WTC11 (cell line): ENCODE measurements at regions not wholly inside any gene's neighbourhood (a gene's known extent, or its start where the extent isn't known, plus 50 kb on each side); places are given as distances from the start of the nearest gene placed in this dataset.

Source experiments
- ATAC-seq: fragments of 200-7000 bp; cut with Tn5 transposase; 2 replicates; pipeline ENCODE4 v1.10.0; 2021; ENCODE audit warnings: mild to moderate bottlenecking, moderate library complexity
- CTCF ChIA-PET: fragments of 300-600 bp; sonication (Branson Sonifier 250); formaldehyde crosslinking; loops from one replicate; lab custom pipeline; 2021; ENCODE audit warnings: antibody characterized with exemption; lab: Charles Lee
- POLR2A ChIA-PET: fragments of 350-600 bp; sonication (Branson Sonifier 250); formaldehyde crosslinking; loops from one replicate; lab custom pipeline; 2021; ENCODE audit warnings: antibody characterized with exemption; lab: Charles Lee
- DNase-seq: peaks from one replicate; pipeline ENCODE4 v3.0.0; 2021; ENCODE audit warnings: low spot score
- H3K27ac Mint-ChIP-seq: 2 replicates; pipeline ENCODE4 v1.8.0; 2021; ENCODE audit warnings: mixed read lengths
- H3K27me3 Mint-ChIP-seq: 2 replicates; pipeline ENCODE4 v1.8.0; 2021; ENCODE audit warnings: low read depth, mild to moderate bottlenecking, moderate library complexity, mixed read lengths
- H3K36me3 Mint-ChIP-seq: 2 replicates; pipeline ENCODE4 v1.8.0; 2021; ENCODE audit warnings: mixed read lengths
- H3K4me1 Mint-ChIP-seq: 2 replicates; pipeline ENCODE4 v1.8.0; 2022; ENCODE audit warnings: mixed read lengths
- H3K4me3 Mint-ChIP-seq: 2 replicates; pipeline ENCODE4 v1.8.0; 2021; ENCODE audit warnings: mild to moderate bottlenecking, moderate library complexity, mixed read lengths
- H3K9me3 Mint-ChIP-seq: 2 replicates; pipeline ENCODE4 v1.8.0; 2021; ENCODE audit warnings: mixed read lengths
- ATF1 ChIP-seq: sonication (generic); formaldehyde crosslinking; IDR thresholded peaks from 2 replicates; pipeline ENCODE4 v1.8.1; 2023; ENCODE audit warnings: mild to moderate bottlenecking, moderate library complexity, missing genetic modification reagents
- CDX4 ChIP-seq: fragments of 250-450 bp; sonication (Bioruptor Pico); IDR thresholded peaks from 2 replicates; pipeline ENCODE4 v1.9.0; 2021; ENCODE audit warnings: moderate library complexity, mild to moderate bottlenecking, inconsistent platforms, borderline replicate concordance
- ELF4 ChIP-seq: sonication (generic); formaldehyde crosslinking; IDR thresholded peaks from 2 replicates; pipeline ENCODE4 v1.8.1; 2022; ENCODE audit warnings: low read depth, mild to moderate bottlenecking, moderate library complexity, missing genetic modification reagents
- ESRRA ChIP-seq: sonication (generic); formaldehyde crosslinking; IDR thresholded peaks from 2 replicates; pipeline ENCODE4 v1.8.1; 2022; ENCODE audit warnings: mild to moderate bottlenecking, missing genetic modification reagents, borderline replicate concordance
- FOXJ3 ChIP-seq: sonication (generic); formaldehyde crosslinking; IDR thresholded peaks from 2 replicates; pipeline ENCODE4 v1.9.0; 2021; ENCODE audit warnings: missing genetic modification reagents, mild to moderate bottlenecking, borderline replicate concordance
- FOXK1 ChIP-seq: sonication (generic); formaldehyde crosslinking; IDR thresholded peaks from 2 replicates; pipeline ENCODE4 v1.8.0; 2022; ENCODE audit warnings: mild to moderate bottlenecking, moderate library complexity, missing genetic modification reagents
- IRF2 ChIP-seq: sonication (generic); formaldehyde crosslinking; IDR thresholded peaks from 2 replicates; pipeline ENCODE4 v1.8.0; 2022; ENCODE audit warnings: low read depth, missing genetic modification reagents, borderline replicate concordance
- MXD4 ChIP-seq: fragments of 250-450 bp; sonication (Bioruptor Pico); IDR thresholded peaks from 2 replicates; pipeline ENCODE4 v1.8.0; 2021; ENCODE audit warnings: mild to moderate bottlenecking, moderate library complexity, borderline replicate concordance
- NFYB ChIP-seq: sonication (generic); formaldehyde crosslinking; conservative IDR thresholded peaks from 2 replicates; pipeline ENCODE4 v1.8.0; 2022; ENCODE audit warnings: low read depth, missing genetic modification reagents
- NR3C1 ChIP-seq: sonication (generic); formaldehyde crosslinking; conservative IDR thresholded peaks from 2 replicates; pipeline ENCODE4 v1.8.1; 2023; ENCODE audit warnings: low read depth, mild to moderate bottlenecking, missing genetic modification reagents
- RELA ChIP-seq: sonication (generic); formaldehyde crosslinking; IDR thresholded peaks from 2 replicates; pipeline ENCODE4 v1.8.1; 2022; ENCODE audit warnings: missing genetic modification reagents, mild to moderate bottlenecking, borderline replicate concordance
- TP53 ChIP-seq: sonication (generic); formaldehyde crosslinking; IDR thresholded peaks from 2 replicates; pipeline ENCODE4 v1.8.1; 2023; ENCODE audit warnings: mild to moderate bottlenecking, missing genetic modification reagents
- ZBTB21 ChIP-seq: sonication (generic); formaldehyde crosslinking; IDR thresholded peaks from 2 replicates; pipeline ENCODE4 v1.8.1; 2023; ENCODE audit warnings: mild to moderate bottlenecking, missing genetic modification reagents, borderline replicate concordance
- ZNF121 ChIP-seq: sonication (generic); formaldehyde crosslinking; IDR thresholded peaks from 2 replicates; pipeline ENCODE4 v1.8.0; 2023; ENCODE audit warnings: missing genetic modification reagents
- ZNF512 ChIP-seq: sonication (generic); formaldehyde crosslinking; IDR thresholded peaks from 2 replicates; pipeline ENCODE4 v1.8.1; 2022; ENCODE audit warnings: missing genetic modification reagents, borderline replicate concordance
- ZNF532 ChIP-seq: fragments of 250-450 bp; sonication (Bioruptor Pico); IDR thresholded peaks from 2 replicates; pipeline ENCODE4 v1.9.0; 2021; ENCODE audit warnings: mild to moderate bottlenecking, borderline replicate concordance
- ZNF671 ChIP-seq: fragments of 250-450 bp; sonication (Bioruptor Pico); IDR thresholded peaks from 2 replicates; pipeline ENCODE4 v1.8.0; 2021; ENCODE audit warnings: mild to moderate bottlenecking
- TF ChIP-seq, protein P1 (sequence below): sonication (generic); formaldehyde crosslinking; IDR thresholded peaks from 2 replicates; pipeline ENCODE4 v1.8.1; 2022; ENCODE audit warnings: mild to moderate bottlenecking, moderate library complexity, missing genetic modification reagents
- TF ChIP-seq, protein P2 (sequence below): sonication (generic); formaldehyde crosslinking; IDR thresholded peaks from 2 replicates; pipeline ENCODE4 v1.8.1; 2023; ENCODE audit warnings: mild to moderate bottlenecking, missing genetic modification reagents, moderate library complexity

GRCh38 chr6:66538551-66539135 is 831.6 kb upstream of the EYS start:
- Mint-ChIP-seq H3K27me3 (peaks cover 2% of the 10 kb centered on the region; the same call in 1 of the 2 replicates), H3K36me3 (peaks cover 16% of the 10 kb centered on the region), H3K27ac (no peak overlapping the region), H3K9me3 (peaks cover 52% of the 10 kb centered on the region), H3K4me1 (no peaks in the 10 kb centered on the region), H3K4me3 (no peak overlapping the region)
- CTCF ChIA-PET, result no interaction called here
- ATAC-seq (no peak), DNase-seq (no peak)
- no peak for TF ChIP-seq TP53
- no peak for TF ChIP-seq ESRRA (CRISPR knock-in tag)
- POLR2A ChIA-PET, result no interaction called here

- DNase-seq (no peak), ATAC-seq (no peak)
- H3K4me1 Mint-ChIP-seq, result no peaks in the 10 kb centered on the region
- TF ChIP-seq, protein P1, sequence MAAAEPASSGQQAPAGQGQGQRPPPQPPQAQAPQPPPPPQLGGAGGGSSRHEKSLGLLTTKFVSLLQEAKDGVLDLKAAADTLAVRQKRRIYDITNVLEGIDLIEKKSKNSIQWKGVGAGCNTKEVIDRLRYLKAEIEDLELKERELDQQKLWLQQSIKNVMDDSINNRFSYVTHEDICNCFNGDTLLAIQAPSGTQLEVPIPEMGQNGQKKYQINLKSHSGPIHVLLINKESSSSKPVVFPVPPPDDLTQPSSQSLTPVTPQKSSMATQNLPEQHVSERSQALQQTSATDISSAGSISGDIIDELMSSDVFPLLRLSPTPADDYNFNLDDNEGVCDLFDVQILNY, result no peak
- TF ChIP-seq ZNF121 (CRISPR knock-in tag) (no peak), ZNF512 (CRISPR knock-in tag) (no peak), NR3C1 (CRISPR knock-in tag) (no peak), MXD4 (CRISPR knock-in tag) (no peak), ELF4 (CRISPR knock-in tag) (no peak), RELA (CRISPR knock-in tag) (no peak), NFYB (CRISPR knock-in tag) (no peak), FOXK1 (CRISPR knock-in tag) (no peak), IRF2 (no peak), ZNF532 (CRISPR knock-in tag) (no peak), ZBTB21 (CRISPR knock-in tag) (no peak), ATF1 (CRISPR knock-in tag) (no peak), ZNF671 (CRISPR knock-in tag) (no peak), CDX4 (CRISPR knock-in tag) (no peak), FOXJ3 (CRISPR knock-in tag) (no peak)
- TF ChIP-seq, protein P2, sequence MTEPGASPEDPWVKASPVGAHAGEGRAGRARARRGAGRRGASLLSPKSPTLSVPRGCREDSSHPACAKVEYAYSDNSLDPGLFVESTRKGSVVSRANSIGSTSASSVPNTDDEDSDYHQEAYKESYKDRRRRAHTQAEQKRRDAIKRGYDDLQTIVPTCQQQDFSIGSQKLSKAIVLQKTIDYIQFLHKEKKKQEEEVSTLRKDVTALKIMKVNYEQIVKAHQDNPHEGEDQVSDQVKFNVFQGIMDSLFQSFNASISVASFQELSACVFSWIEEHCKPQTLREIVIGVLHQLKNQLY, result no peak
- H3K27me3 Mint-ChIP-seq, result peaks cover 2% of the 10 kb centered on the region; the same call in 1 of the 2 replicates
- peaks cover 38% of the 10 kb centered on the region for H3K9me3 Mint-ChIP-seq
- ChIA-PET POLR2A (no interaction called here), CTCF (no interaction called here)
- no peak overlapping the region for H3K27ac Mint-ChIP-seq
- peaks cover 2% of the 10 kb centered on the region; the same call in 1 of the 2 replicates for H3K36me3 Mint-ChIP-seq
- no peak overlapping the region for H3K4me3 Mint-ChIP-seq
Measured at GRCh38 chr6:66533921-66534404, 826.9 kb upstream of the EYS start.
